ENCODE measurements at regions not wholly inside any gene's neighbourhood (a gene's known extent, or its start where the extent isn't known, plus 50 kb on each side); places are given as distances from the start of the nearest gene placed in this dataset.

- Mint-ChIP-seq H3K4me3 (no peak overlapping the region), H3K27ac (no peak overlapping the region), H3K36me3 (peaks cover 3% of the 10 kb centered on the region), H3K9me3 (peaks cover 8% of the 10 kb centered on the region), H3K4me1 (no peaks in the 10 kb centered on the region), H3K27me3 (ENCODE audit: low read depth) (no peaks in the 10 kb centered on the region)
- TF ChIP-seq CTCF (IDR thresholded peaks at IDR 0.05; ENCODE audit: unreplicated experiment), result no peak
- DNase-seq (ENCODE audit: low spot score in 2 of 2, unreplicated experiment in 2 of 2), result no peak
These were observed 417.8 kb upstream of the DACH1 start for GRCh38 chr13:72284791-72285190.

GRCh38 chr13:72261732-72262131, 394.7 kb upstream of the DACH1 start:
- H3K4me3 Mint-ChIP-seq, result no peak overlapping the region
- H3K9me3 Mint-ChIP-seq, result peaks cover 12% of the 10 kb centered on the region
- H3K4me1 Mint-ChIP-seq, result peaks cover 26% of the 10 kb centered on the region
- TF ChIP-seq CTCF (IDR thresholded peaks at IDR 0.05; ENCODE audit: unreplicated experiment), result no peak
- no peak for DNase-seq (ENCODE audit: low spot score in 2 of 2, unreplicated experiment in 2 of 2)
- H3K27me3 Mint-ChIP-seq (ENCODE audit: low read depth), result no peaks in the 10 kb centered on the region
- no peak overlapping the region for H3K27ac Mint-ChIP-seq
- H3K36me3 Mint-ChIP-seq, result peaks cover 7% of the 10 kb centered on the region

GRCh38 chr13:72259528-72259927, 392.5 kb upstream of the DACH1 start:
- TF ChIP-seq CTCF (IDR thresholded peaks at IDR 0.05; ENCODE audit: unreplicated experiment), result no peak
- no peaks in the 10 kb centered on the region for H3K27me3 Mint-ChIP-seq (ENCODE audit: low read depth)
- H3K4me3 Mint-ChIP-seq, result no peak overlapping the region
- no peak overlapping the region for H3K27ac Mint-ChIP-seq
- DNase-seq (ENCODE audit: low spot score in 2 of 2, unreplicated experiment in 2 of 2), result no peak
- H3K4me1 Mint-ChIP-seq, result peaks cover 32% of the 10 kb centered on the region
- H3K9me3 Mint-ChIP-seq, result peaks cover 10% of the 10 kb centered on the region
- H3K36me3 Mint-ChIP-seq, result peaks cover 7% of the 10 kb centered on the region

- Mint-ChIP-seq H3K4me3 (no peak overlapping the region), H3K27me3 (ENCODE audit: low read depth) (no peaks in the 10 kb centered on the region), H3K36me3 (peaks cover 4% of the 10 kb centered on the region), H3K4me1 (peaks cover 35% of the 10 kb centered on the region), H3K27ac (peak overlapping the region; percentile 17), H3K9me3 (peaks cover 3% of the 10 kb centered on the region)
- TF ChIP-seq CTCF (IDR thresholded peaks at IDR 0.05; ENCODE audit: unreplicated experiment), result no peak
- no peak for DNase-seq (ENCODE audit: low spot score in 2 of 2, unreplicated experiment in 2 of 2)
These were observed 391.5 kb upstream of the DACH1 start for GRCh38 chr13:72258340-72258981.

GRCh38 chr13:72255908-72256307, 388.9 kb upstream of the DACH1 start:
- Mint-ChIP-seq H3K36me3 (no peaks in the 10 kb centered on the region), H3K27ac (peak overlapping the region; percentile 54), H3K9me3 (peaks cover 9% of the 10 kb centered on the region), H3K4me3 (no peak overlapping the region), H3K27me3 (ENCODE audit: low read depth) (no peaks in the 10 kb centered on the region), H3K4me1 (peaks cover 24% of the 10 kb centered on the region)
- no peak for TF ChIP-seq CTCF (IDR thresholded peaks at IDR 0.05; ENCODE audit: unreplicated experiment)
- DNase-seq (ENCODE audit: low spot score in 2 of 2, unreplicated experiment in 2 of 2), result peak in 1 of 2 experiments; percentile 44

GRCh38 chr13:72253754-72254153, 386.8 kb upstream of the DACH1 start:
- no peak for TF ChIP-seq CTCF (IDR thresholded peaks at IDR 0.05; ENCODE audit: unreplicated experiment)
- Mint-ChIP-seq H3K4me3 (no peak overlapping the region), H3K27me3 (ENCODE audit: low read depth) (no peaks in the 10 kb centered on the region), H3K4me1 (peaks cover 24% of the 10 kb centered on the region), H3K9me3 (peaks cover 13% of the 10 kb centered on the region), H3K36me3 (no peaks in the 10 kb centered on the region), H3K27ac (no peak overlapping the region)
- no peak for DNase-seq (ENCODE audit: low spot score in 2 of 2, unreplicated experiment in 2 of 2)

Measured in mesothelial cell of epicardium (in vitro differentiated cells).